ENCODE measurements at regions not wholly inside any gene's neighbourhood (a gene's known extent, or its start where the extent isn't known, plus 50 kb on each side); places are given as distances from the start of the nearest gene placed in this dataset.

GRCh38 chr18:72128649-72129048 lies 415.5 kb downstream of the CBLN2 start:
- TF ChIP-seq, protein P1, sequence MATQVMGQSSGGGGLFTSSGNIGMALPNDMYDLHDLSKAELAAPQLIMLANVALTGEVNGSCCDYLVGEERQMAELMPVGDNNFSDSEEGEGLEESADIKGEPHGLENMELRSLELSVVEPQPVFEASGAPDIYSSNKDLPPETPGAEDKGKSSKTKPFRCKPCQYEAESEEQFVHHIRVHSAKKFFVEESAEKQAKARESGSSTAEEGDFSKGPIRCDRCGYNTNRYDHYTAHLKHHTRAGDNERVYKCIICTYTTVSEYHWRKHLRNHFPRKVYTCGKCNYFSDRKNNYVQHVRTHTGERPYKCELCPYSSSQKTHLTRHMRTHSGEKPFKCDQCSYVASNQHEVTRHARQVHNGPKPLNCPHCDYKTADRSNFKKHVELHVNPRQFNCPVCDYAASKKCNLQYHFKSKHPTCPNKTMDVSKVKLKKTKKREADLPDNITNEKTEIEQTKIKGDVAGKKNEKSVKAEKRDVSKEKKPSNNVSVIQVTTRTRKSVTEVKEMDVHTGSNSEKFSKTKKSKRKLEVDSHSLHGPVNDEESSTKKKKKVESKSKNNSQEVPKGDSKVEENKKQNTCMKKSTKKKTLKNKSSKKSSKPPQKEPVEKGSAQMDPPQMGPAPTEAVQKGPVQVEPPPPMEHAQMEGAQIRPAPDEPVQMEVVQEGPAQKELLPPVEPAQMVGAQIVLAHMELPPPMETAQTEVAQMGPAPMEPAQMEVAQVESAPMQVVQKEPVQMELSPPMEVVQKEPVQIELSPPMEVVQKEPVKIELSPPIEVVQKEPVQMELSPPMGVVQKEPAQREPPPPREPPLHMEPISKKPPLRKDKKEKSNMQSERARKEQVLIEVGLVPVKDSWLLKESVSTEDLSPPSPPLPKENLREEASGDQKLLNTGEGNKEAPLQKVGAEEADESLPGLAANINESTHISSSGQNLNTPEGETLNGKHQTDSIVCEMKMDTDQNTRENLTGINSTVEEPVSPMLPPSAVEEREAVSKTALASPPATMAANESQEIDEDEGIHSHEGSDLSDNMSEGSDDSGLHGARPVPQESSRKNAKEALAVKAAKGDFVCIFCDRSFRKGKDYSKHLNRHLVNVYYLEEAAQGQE (IDR thresholded peaks at IDR 0.05; ENCODE audit: insufficient read depth in 1 of 2, low read depth in 2 of 2, low read length in 2 of 2): no peak
- no peak for TF ChIP-seq TAF1 (IDR thresholded peaks at IDR 0.05; ENCODE audit: borderline replicate concordance, insufficient read depth, low read length)

- no peak for TF ChIP-seq TAF1 (IDR thresholded peaks at IDR 0.05; ENCODE audit: borderline replicate concordance, insufficient read depth, low read length)
Measured at GRCh38 chr18:72122103-72122502, 422.0 kb downstream of the CBLN2 start.

GRCh38 chr18:72119082-72119481 lies 425.1 kb downstream of the CBLN2 start:
- peak; percentile 56; the same call in 1 of the 2 replicates for TF ChIP-seq POLR2AphosphoS5 (IDR thresholded peaks at IDR 0.05; ENCODE audit: low read depth, low read length)
- TF ChIP-seq, protein P1 (IDR thresholded peaks at IDR 0.05; ENCODE audit: insufficient read depth in 1 of 2, low read depth in 2 of 2, low read length in 2 of 2): peak in 1 of 2 experiments; percentile 71; a peak in 1 of 4 replicates
- TF ChIP-seq SIN3A (IDR thresholded peaks at IDR 0.05; ENCODE audit: borderline replicate concordance, insufficient read depth, low read length): peak; percentile 92; the same call in 1 of the 2 replicates
- peak; percentile 48; the same call in 1 of the 2 replicates for TF ChIP-seq TAF1 (IDR thresholded peaks at IDR 0.05; ENCODE audit: borderline replicate concordance, insufficient read depth, low read length)
- TF ChIP-seq FOXP2 (optimal IDR thresholded peaks at IDR 0.05; ENCODE audit: borderline replicate concordance, extremely low read depth, extremely low read length, insufficient read depth): no peak

GRCh38 chr18:72114801-72115594 lies 429.1 kb downstream of the CBLN2 start:
- TF ChIP-seq, protein P1 (IDR thresholded peaks at IDR 0.05; ENCODE audit: insufficient read depth in 1 of 2, low read depth in 2 of 2, low read length in 2 of 2): no peak
- no peak for TF ChIP-seq SIN3A (IDR thresholded peaks at IDR 0.05; ENCODE audit: borderline replicate concordance, insufficient read depth, low read length)
- no peak for TF ChIP-seq POLR2AphosphoS5 (IDR thresholded peaks at IDR 0.05; ENCODE audit: low read depth, low read length)
- TF ChIP-seq FOXP2 (optimal IDR thresholded peaks at IDR 0.05; ENCODE audit: borderline replicate concordance, extremely low read depth, extremely low read length, insufficient read depth): no peak
- no peak for TF ChIP-seq TAF1 (IDR thresholded peaks at IDR 0.05; ENCODE audit: borderline replicate concordance, insufficient read depth, low read length)

DNA sequence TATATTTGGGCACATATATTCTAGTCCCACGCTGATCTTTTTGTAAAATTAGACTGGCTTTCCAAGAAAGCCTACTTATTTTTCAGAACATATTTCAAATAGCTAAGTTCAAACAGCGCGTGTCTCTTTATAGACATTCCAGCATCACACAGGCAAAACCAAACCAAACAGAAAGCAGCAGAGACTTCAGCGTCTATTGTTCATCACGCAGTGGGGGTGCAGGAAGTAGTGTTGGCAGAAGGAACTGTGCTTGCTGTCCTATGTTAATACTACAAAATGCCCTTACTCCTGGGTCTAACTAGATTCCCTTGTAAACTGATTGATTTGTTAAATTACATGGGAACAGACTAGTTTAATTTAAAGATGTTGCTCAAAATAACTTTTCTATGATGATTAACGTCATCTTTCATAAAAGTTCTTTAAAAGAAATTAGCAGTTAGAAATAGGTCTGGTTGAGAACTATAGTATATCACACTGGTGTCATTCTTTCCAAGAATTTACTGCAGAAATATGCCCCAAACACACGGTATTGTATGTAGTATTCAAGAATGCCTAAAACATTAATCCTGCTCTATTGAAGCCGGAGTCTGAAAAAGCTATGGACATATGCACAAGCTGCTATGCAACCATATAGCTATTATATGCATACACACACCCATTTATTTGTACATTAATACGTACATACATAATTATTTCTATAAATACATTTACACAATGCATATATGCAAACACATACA lies 436.3 kb downstream of the CBLN2 start:
- TF ChIP-seq, protein P1 (IDR thresholded peaks at IDR 0.05; ENCODE audit: insufficient read depth in 1 of 2, low read depth in 2 of 2, low read length in 2 of 2): no peak
- no peak for TF ChIP-seq SIN3A (IDR thresholded peaks at IDR 0.05; ENCODE audit: borderline replicate concordance, insufficient read depth, low read length)
- TF ChIP-seq TAF1 (IDR thresholded peaks at IDR 0.05; ENCODE audit: borderline replicate concordance, insufficient read depth, low read length): no peak
- no peak for TF ChIP-seq POLR2AphosphoS5 (IDR thresholded peaks at IDR 0.05; ENCODE audit: low read depth, low read length)
- no peak for TF ChIP-seq FOXP2 (optimal IDR thresholded peaks at IDR 0.05; ENCODE audit: borderline replicate concordance, extremely low read depth, extremely low read length, insufficient read depth)

Data from PFSK-1 (cell line).